ENCODE measurements at regions not wholly inside any gene's neighbourhood (a gene's known extent, or its start where the extent isn't known, plus 50 kb on each side); places are given as distances from the start of the nearest gene placed in this dataset.

GRCh38 chr6:167407239-167408064 lies 82.6 kb downstream of the TTLL2 start:
- in situ Hi-C loops (cut with MboI; ENCODE audit: low sequenced_read_pairs in 4 of 4): no loop called here
- intact Hi-C loops (cut with DNase I; ENCODE audit: low total_unique reads): no loop called here
- Histone ChIP-seq H3K36me3 (no peaks in the 10 kb centered on the region), H3K4me3 (no peak overlapping the region), H3K4me1 (no peaks in the 10 kb centered on the region), H3K9me3 (no peaks in the 10 kb centered on the region), H3K27me3 (no peaks in the 10 kb centered on the region), H3K27ac (no peak overlapping the region)
- DNase-seq: no peak
- TF ChIP-seq, protein P1, sequence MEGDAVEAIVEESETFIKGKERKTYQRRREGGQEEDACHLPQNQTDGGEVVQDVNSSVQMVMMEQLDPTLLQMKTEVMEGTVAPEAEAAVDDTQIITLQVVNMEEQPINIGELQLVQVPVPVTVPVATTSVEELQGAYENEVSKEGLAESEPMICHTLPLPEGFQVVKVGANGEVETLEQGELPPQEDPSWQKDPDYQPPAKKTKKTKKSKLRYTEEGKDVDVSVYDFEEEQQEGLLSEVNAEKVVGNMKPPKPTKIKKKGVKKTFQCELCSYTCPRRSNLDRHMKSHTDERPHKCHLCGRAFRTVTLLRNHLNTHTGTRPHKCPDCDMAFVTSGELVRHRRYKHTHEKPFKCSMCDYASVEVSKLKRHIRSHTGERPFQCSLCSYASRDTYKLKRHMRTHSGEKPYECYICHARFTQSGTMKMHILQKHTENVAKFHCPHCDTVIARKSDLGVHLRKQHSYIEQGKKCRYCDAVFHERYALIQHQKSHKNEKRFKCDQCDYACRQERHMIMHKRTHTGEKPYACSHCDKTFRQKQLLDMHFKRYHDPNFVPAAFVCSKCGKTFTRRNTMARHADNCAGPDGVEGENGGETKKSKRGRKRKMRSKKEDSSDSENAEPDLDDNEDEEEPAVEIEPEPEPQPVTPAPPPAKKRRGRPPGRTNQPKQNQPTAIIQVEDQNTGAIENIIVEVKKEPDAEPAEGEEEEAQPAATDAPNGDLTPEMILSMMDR (IDR thresholded peaks at IDR 0.05 in 4 of 5, conservative IDR thresholded peaks at IDR 0.05 in 1 of 5): no peak
- TF ChIP-seq POLR2A (IDR thresholded peaks at IDR 0.05): no peak
- no peak for ATAC-seq

GRCh38 chr6:167408235-167408869 lies 83.5 kb downstream of the TTLL2 start:
- Histone ChIP-seq H3K27ac (no peak overlapping the region), H3K4me3 (no peak overlapping the region), H3K27me3 (no peaks in the 10 kb centered on the region), H3K36me3 (no peaks in the 10 kb centered on the region), H3K9me3 (no peaks in the 10 kb centered on the region), H3K4me1 (no peaks in the 10 kb centered on the region)
- intact Hi-C loops (cut with DNase I; ENCODE audit: low total_unique reads) (no loop called here), in situ Hi-C loops (cut with MboI; ENCODE audit: low sequenced_read_pairs in 4 of 4) (no loop called here)
- no peak for TF ChIP-seq POLR2A (IDR thresholded peaks at IDR 0.05)
- TF ChIP-seq, protein P1 (IDR thresholded peaks at IDR 0.05 in 4 of 5, conservative IDR thresholded peaks at IDR 0.05 in 1 of 5): no peak
- ATAC-seq (no peak), DNase-seq (no peak)

- intact Hi-C loops (cut with DNase I; ENCODE audit: low total_unique reads): no loop called here
- ATAC-seq: no peak
These were observed 84.2 kb downstream of the TTLL2 start for GRCh38 chr6:167409079-167409478.

GRCh38 chr6:167409694-167410093 lies 84.8 kb downstream of the TTLL2 start:
- Histone ChIP-seq H3K4me1 (no peaks in the 10 kb centered on the region), H3K36me3 (no peaks in the 10 kb centered on the region), H3K27ac (no peak overlapping the region), H3K4me3 (no peak overlapping the region), H3K27me3 (no peaks in the 10 kb centered on the region), H3K9me3 (no peaks in the 10 kb centered on the region)
- in situ Hi-C loops (cut with MboI; ENCODE audit: low sequenced_read_pairs in 4 of 4) (no loop called here), intact Hi-C loops (cut with DNase I; ENCODE audit: low total_unique reads) (no loop called here)
- TF ChIP-seq POLR2A (IDR thresholded peaks at IDR 0.05): no peak
- TF ChIP-seq, protein P1 (IDR thresholded peaks at IDR 0.05 in 4 of 5, conservative IDR thresholded peaks at IDR 0.05 in 1 of 5): no peak
- ATAC-seq (no peak), DNase-seq (no peak)

More at GRCh38 chr6:167409079-167409478, 84.2 kb downstream of the TTLL2 start:
- Histone ChIP-seq H3K27me3 (no peaks in the 10 kb centered on the region), H3K36me3 (no peaks in the 10 kb centered on the region), H3K4me1 (no peaks in the 10 kb centered on the region), H3K4me3 (no peak overlapping the region), H3K27ac (no peak overlapping the region), H3K9me3 (no peaks in the 10 kb centered on the region)
- in situ Hi-C loops (cut with MboI; ENCODE audit: low sequenced_read_pairs in 4 of 4): no loop called here
- TF ChIP-seq POLR2A (IDR thresholded peaks at IDR 0.05): no peak
- TF ChIP-seq, protein P1 (IDR thresholded peaks at IDR 0.05 in 4 of 5, conservative IDR thresholded peaks at IDR 0.05 in 1 of 5): no peak
- no peak for DNase-seq
